C4-2B (cell line): ENCODE measurements at regions not wholly inside any gene's neighbourhood (a gene's known extent, or its start where the extent isn't known, plus 50 kb on each side); places are given as distances from the start of the nearest gene placed in this dataset.

Experiments used
- CTCF ChIP-seq: fragments of 450-650 bp; conservative IDR thresholded peaks from 2 replicates; pipeline ENCODE4 v1.5.1; 2017; ENCODE audit warnings: mild to moderate bottlenecking
- ZFX ChIP-seq: fragments of 450-650 bp; IDR thresholded peaks from 2 replicates; pipeline ENCODE4 v1.6.1; 2017

DNA sequence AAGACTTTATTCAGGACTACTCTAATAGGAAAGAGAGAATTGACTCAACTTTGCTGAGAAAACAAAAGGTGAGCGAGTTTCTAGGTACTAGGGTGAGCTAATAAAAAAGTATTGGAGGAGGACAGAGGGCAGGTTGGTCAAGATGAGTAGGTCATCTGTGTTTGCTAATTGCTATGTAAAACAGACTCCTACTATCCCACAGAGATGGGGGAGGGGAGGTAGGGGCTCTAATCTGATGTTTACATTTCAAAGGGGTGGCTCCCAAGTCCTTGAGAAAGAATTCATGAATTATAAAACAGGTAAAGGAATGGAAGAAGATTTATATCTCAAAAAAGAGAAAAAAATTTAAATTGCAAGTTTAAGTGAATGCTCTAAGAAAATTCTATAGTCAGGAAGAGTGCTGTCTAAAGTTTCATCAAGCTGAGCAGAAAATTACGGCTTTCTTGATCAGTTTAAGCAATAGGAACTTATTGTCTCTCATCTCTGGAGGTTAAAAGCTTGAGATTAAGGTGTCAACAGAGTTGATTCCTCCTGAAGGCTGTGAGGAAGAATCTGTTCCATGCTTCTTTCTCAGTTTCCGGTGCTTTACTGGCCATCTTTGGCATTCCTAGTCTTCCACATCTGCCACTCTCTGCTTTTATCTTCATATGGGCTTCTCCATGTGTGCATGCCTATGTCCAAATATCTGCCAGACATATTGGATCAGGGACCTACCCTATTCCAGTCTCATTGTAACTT, 790.3 kb downstream of the SLITRK5 start:
- no peak for TF ChIP-seq CTCF
- TF ChIP-seq ZFX, result no peak
